Neural progenitor cell (in vitro differentiated cells): ENCODE measurements at regions not wholly inside any gene's neighbourhood (a gene's known extent, or its start where the extent isn't known, plus 50 kb on each side); places are given as distances from the start of the nearest gene placed in this dataset.

Experiments
- CTCF ChIP-seq: fragments of 200-600 bp; sonication (generic); IDR thresholded peaks from 2 replicates; pipeline ENCODE4 v1.5.1; 2017; ENCODE audit warnings: antibody characterized with exemption, mild to moderate bottlenecking
- EZH2 ChIP-seq: fragments of 200-600 bp; sonication (generic); IDR thresholded peaks from 2 replicates; pipeline ENCODE4 v1.6.1; 2017; ENCODE audit warnings: antibody characterized with exemption, mild to moderate bottlenecking, moderate library complexity
- EZH2phosphoT487 ChIP-seq: fragments of 200-600 bp; sonication (generic); IDR thresholded peaks from 2 replicates; pipeline ENCODE4 v1.6.1; 2017; ENCODE audit warnings: antibody characterized with exemption

- TF ChIP-seq EZH2phosphoT487 (no peak), CTCF (no peak), EZH2 (no peak)
Measured at GRCh38 chr6:66662721-66663507, 955.9 kb upstream of the EYS start.
